MM.1S (cell line): ENCODE measurements at regions not wholly inside any gene's neighbourhood (a gene's known extent, or its start where the extent isn't known, plus 50 kb on each side); places are given as distances from the start of the nearest gene placed in this dataset.
A peak's percentile ranks its signal among the peaks of the same experiment; 100 is the strongest.

Experiments used
- EZH2phosphoT487 ChIP-seq: fragments of 300-600 bp; sonication (generic); IDR thresholded peaks from 2 replicates; pipeline ENCODE4 v1.6.1; 2018; ENCODE audit warnings: antibody characterized with exemption, low read length
- TF ChIP-seq, protein P1 (sequence below): fragments of 300-600 bp; sonication (generic); IDR thresholded peaks from 2 replicates; pipeline ENCODE4 v1.5.1; 2016; ENCODE audit warnings: antibody characterized with exemption, low read length, mixed read lengths

DNA sequence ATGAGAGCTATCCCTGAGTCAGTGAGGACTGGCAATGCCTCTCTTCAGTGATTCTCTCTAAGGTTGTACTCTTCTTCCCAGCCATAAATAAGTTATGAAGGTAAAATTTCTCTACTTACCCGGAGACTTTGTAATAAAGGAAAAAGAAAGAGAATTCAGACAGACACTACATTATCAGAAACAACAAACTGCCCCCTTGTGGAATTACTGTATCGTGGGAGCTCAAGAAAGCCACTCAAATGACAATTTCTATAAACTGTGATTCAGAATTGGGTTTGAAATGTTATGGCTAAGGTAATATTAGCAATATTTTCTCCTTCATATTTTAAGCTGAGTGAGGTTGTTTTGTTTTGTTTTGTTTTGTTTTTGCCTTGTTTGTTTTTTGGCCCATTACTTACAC, 155.8 kb upstream of the TANK start:
- TF ChIP-seq, protein P1, sequence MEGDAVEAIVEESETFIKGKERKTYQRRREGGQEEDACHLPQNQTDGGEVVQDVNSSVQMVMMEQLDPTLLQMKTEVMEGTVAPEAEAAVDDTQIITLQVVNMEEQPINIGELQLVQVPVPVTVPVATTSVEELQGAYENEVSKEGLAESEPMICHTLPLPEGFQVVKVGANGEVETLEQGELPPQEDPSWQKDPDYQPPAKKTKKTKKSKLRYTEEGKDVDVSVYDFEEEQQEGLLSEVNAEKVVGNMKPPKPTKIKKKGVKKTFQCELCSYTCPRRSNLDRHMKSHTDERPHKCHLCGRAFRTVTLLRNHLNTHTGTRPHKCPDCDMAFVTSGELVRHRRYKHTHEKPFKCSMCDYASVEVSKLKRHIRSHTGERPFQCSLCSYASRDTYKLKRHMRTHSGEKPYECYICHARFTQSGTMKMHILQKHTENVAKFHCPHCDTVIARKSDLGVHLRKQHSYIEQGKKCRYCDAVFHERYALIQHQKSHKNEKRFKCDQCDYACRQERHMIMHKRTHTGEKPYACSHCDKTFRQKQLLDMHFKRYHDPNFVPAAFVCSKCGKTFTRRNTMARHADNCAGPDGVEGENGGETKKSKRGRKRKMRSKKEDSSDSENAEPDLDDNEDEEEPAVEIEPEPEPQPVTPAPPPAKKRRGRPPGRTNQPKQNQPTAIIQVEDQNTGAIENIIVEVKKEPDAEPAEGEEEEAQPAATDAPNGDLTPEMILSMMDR: peak; percentile 48
- TF ChIP-seq EZH2phosphoT487: no peak
